H1 (cell line): ENCODE measurements at regions not wholly inside any gene's neighbourhood (a gene's known extent, or its start where the extent isn't known, plus 50 kb on each side); places are given as distances from the start of the nearest gene placed in this dataset.

ENCODE experiments used
- CTCF ChIA-PET: fragments of 300-600 bp; sonication (Branson Sonifier 250); formaldehyde crosslinking; loops from one replicate; lab custom pipeline; 2021; ENCODE audit not compliant: partially characterized antibody; lab: Charles Lee
- POLR2A ChIA-PET: fragments of 300-600 bp; sonication (Branson Sonifier 250); formaldehyde crosslinking; loops from one replicate; lab custom pipeline; 2021; ENCODE audit warnings: inconsistent platforms; ENCODE audit not compliant: partially characterized antibody; lab: Charles Lee
- DNase-seq, 2 experiments: peaks; one replicate each; pipeline versions ENCODE4 v3.0.0 to v3.0.0-alpha.2; 2010 to 2022; ENCODE audit warnings: low spot score in 2 of 2, low read depth in 1 of 2, mixed read lengths in 1 of 2
- FAIRE-seq: peaks from 2 replicates; lab custom pipeline; 2011; peaks lifted over from hg19 to GRCh38; lab: Jason Lieb, UNC
- H2AFZ ChIP-seq: 2 replicates; pipeline ENCODE4 v1.8.1; 2012; ENCODE audit warnings: low read length, inconsistent platforms
- H2AK5ac ChIP-seq: 2 replicates; pipeline ENCODE4 v1.6.1; 2013; ENCODE audit warnings: low read depth, low read length
- H2BK120ac ChIP-seq: replicated peaks from 2 replicates; pipeline ENCODE3; 2013; ENCODE audit warnings: low read depth, low read length, inconsistent platforms
- H2BK12ac ChIP-seq: 2 replicates; pipeline ENCODE4 v1.6.1; 2013; ENCODE audit warnings: low read depth, low read length
- H2BK15ac ChIP-seq: 2 replicates; pipeline ENCODE4 v1.6.1; 2013; ENCODE audit warnings: low read length
- H2BK20ac ChIP-seq: 2 replicates; pipeline ENCODE4 v1.6.1; 2013; ENCODE audit warnings: low read length
- H2BK5ac ChIP-seq: 2 replicates; pipeline ENCODE4 v1.6.1; 2013; ENCODE audit warnings: low read depth, low read length
- H3K14ac ChIP-seq: 2 replicates; pipeline ENCODE4 v1.6.1; 2013; ENCODE audit warnings: inconsistent platforms; ENCODE audit not compliant: insufficient read length
- H3K18ac ChIP-seq: 2 replicates; pipeline ENCODE4 v1.6.1; 2013; ENCODE audit warnings: low read length; ENCODE audit errors: extremely low read depth
- H3K23ac ChIP-seq: 2 replicates; pipeline ENCODE4 v1.6.1; 2013; ENCODE audit warnings: inconsistent platforms; ENCODE audit not compliant: insufficient read length
- H3K23me2 ChIP-seq: 2 replicates; pipeline ENCODE4 v1.6.1; 2013; ENCODE audit warnings: low read depth, low read length
- H3K27ac ChIP-seq: 2 replicates; pipeline ENCODE4 v1.6.1; 2011; ENCODE audit warnings: low read depth, low read length, inconsistent platforms
- H3K27me3 ChIP-seq, 4 experiments: replicated peaks in 1 of 4; 1 replicate in 1 of 4; 2 replicates in 3 of 4; pipeline versions ENCODE4 v1.6.1 to v1.8.1; 2011 to 2013; ENCODE audit warnings: low read length in 3 of 4, mild to moderate bottlenecking in 3 of 4, inconsistent platforms in 2 of 4, mixed read lengths in 2 of 4, moderate library complexity in 1 of 4; ENCODE audit not compliant: control insufficient read depth in 3 of 4, insufficient read depth in 3 of 4; ENCODE audit errors: extremely low read depth in 1 of 4
- H3K36me3 ChIP-seq, 4 experiments: 2 replicates each; pipeline versions ENCODE4 v1.6.1 to v1.8.1; 2011 to 2013; ENCODE audit warnings: mild to moderate bottlenecking in 4 of 4, low read length in 3 of 4, moderate library complexity in 2 of 4, control low read depth in 1 of 4, inconsistent platforms in 1 of 4; ENCODE audit not compliant: insufficient read depth in 4 of 4, control insufficient read depth in 2 of 4
- H3K4ac ChIP-seq: replicated peaks from 2 replicates; pipeline ENCODE3; 2013; ENCODE audit warnings: low read length, low read depth, mixed read lengths, inconsistent platforms; ENCODE audit not compliant: insufficient read length
- H3K4me1 ChIP-seq, 4 experiments: replicated peaks in 1 of 4; 1 replicate in 1 of 4; 2 replicates in 3 of 4; pipeline versions ENCODE4 v1.6.1 to v1.8.1; 2011 to 2013; ENCODE audit warnings: low read length in 3 of 4, inconsistent platforms in 2 of 4, mixed read lengths in 1 of 4; ENCODE audit not compliant: insufficient read depth in 4 of 4, control insufficient read depth in 3 of 4
- H3K4me2 ChIP-seq, 2 experiments: 2 replicates each; pipeline versions ENCODE4 v1.6.1 to v1.8.1; 2011 to 2013; ENCODE audit warnings: low read depth in 2 of 2, low read length in 2 of 2, control low read depth in 1 of 2, inconsistent platforms in 1 of 2, mild to moderate bottlenecking in 1 of 2; ENCODE audit not compliant: insufficient read depth in 1 of 2
- H3K4me3 ChIP-seq, 4 experiments: fragments of 200-600, 300-600 bp in 1 of 4; sonication (generic), shearing (Covaris generic), sonication (Bioruptor Twin) in 1 of 4; 2 replicates each; pipeline versions ENCODE4 v1.5.1 to v1.8.1; 2011 to 2016; ENCODE audit warnings: low read length in 4 of 4, low read depth in 3 of 4, control low read depth in 2 of 4, inconsistent platforms in 2 of 4, mild to moderate bottlenecking in 2 of 4, mixed read lengths in 1 of 4, moderate library complexity in 1 of 4; ENCODE audit not compliant: insufficient read depth in 2 of 4; ENCODE audit errors: extremely low read depth in 1 of 4
- H3K56ac ChIP-seq: replicated peaks from 2 replicates; pipeline ENCODE3; 2013; ENCODE audit warnings: low read depth, mild to moderate bottlenecking, mixed read lengths, low read length, inconsistent platforms; ENCODE audit not compliant: insufficient read length
- H3K79me1 ChIP-seq: 2 replicates; pipeline ENCODE4 v1.6.1; 2013; ENCODE audit warnings: low read depth, low read length, control low read depth
- H3K79me2 ChIP-seq, 2 experiments: 2 replicates each; pipeline versions ENCODE4 v1.6.1 to v1.8.1; 2012 to 2013; ENCODE audit warnings: low read length in 2 of 2, mild to moderate bottlenecking in 2 of 2, inconsistent platforms in 1 of 2; ENCODE audit not compliant: insufficient read depth in 2 of 2, control insufficient read depth in 1 of 2
- H3K9ac ChIP-seq, 4 experiments: replicated peaks in 1 of 4; 1 replicate in 1 of 4; 2 replicates in 3 of 4; pipeline versions ENCODE4 v1.6.1 to v1.8.1; 2011 to 2013; ENCODE audit warnings: low read depth in 3 of 4, low read length in 3 of 4, control low read depth in 2 of 4, mild to moderate bottlenecking in 2 of 4, moderate library complexity in 2 of 4, inconsistent platforms in 1 of 4; ENCODE audit errors: extremely low read depth in 1 of 4
- H3K9me3 ChIP-seq, 2 experiments: 2 replicates each; pipeline versions ENCODE4 v1.6.1 to v1.8.1; 2012 to 2013; ENCODE audit warnings: mild to moderate bottlenecking in 2 of 2, moderate library complexity in 2 of 2, control low read depth in 1 of 2, inconsistent platforms in 1 of 2, low read depth in 1 of 2, low read length in 1 of 2, mixed read lengths in 1 of 2; ENCODE audit not compliant: insufficient read depth in 2 of 2
- H4K20me1 ChIP-seq, 2 experiments: replicated peaks in 1 of 2; 2 replicates each; pipeline versions ENCODE3 to v1.8.1; 2011 to 2013; ENCODE audit warnings: inconsistent platforms in 2 of 2, low read length in 2 of 2, mild to moderate bottlenecking in 1 of 2; ENCODE audit not compliant: insufficient read depth in 2 of 2, control insufficient read depth in 1 of 2
- H4K5ac ChIP-seq: 2 replicates; pipeline ENCODE4 v1.6.1; 2013; ENCODE audit warnings: low read length, low read depth, mixed read lengths, inconsistent platforms; ENCODE audit not compliant: insufficient read length
- H4K8ac ChIP-seq: 2 replicates; pipeline ENCODE4 v1.8.0; 2013; ENCODE audit warnings: mild to moderate bottlenecking, moderate library complexity, low read length, inconsistent platforms; ENCODE audit not compliant: insufficient read depth; ENCODE audit errors: extremely low read depth
- H4K91ac ChIP-seq: replicated peaks from 2 replicates; pipeline ENCODE3; 2013; ENCODE audit warnings: low read length, mixed read lengths, inconsistent platforms; ENCODE audit not compliant: insufficient read length
- BCL11A ChIP-seq, 2 experiments: IDR thresholded peaks; one replicate each; pipeline ENCODE4 v1.6.1; 2011; ENCODE audit warnings: low read depth in 2 of 2, low read length in 2 of 2, mild to moderate bottlenecking in 2 of 2
- HDAC6 ChIP-seq: IDR thresholded peaks from one replicate; pipeline ENCODE4 v1.7.1; 2012; ENCODE audit warnings: low read depth, mild to moderate bottlenecking, inconsistent platforms, low read length, moderate library complexity
- MAFK ChIP-seq: IDR thresholded peaks from 2 replicates; pipeline ENCODE4 v1.6.1; 2012; ENCODE audit warnings: low read depth, mild to moderate bottlenecking, improper control_type of control experiment, low read length
- WGBS, 2 experiments: shearing (Covaris generic) in 1 of 2; methylation state at CpG; one replicate each; pipeline versions ENCODE4 v1.1.6 to v1.1.7; 2013 to 2015; ENCODE audit warnings: low lambda C conversion rate in 2 of 2, mixed read lengths in 2 of 2, inconsistent platforms in 1 of 2, low coverage in 1 of 2, missing lambda C conversion rate in 1 of 2; ENCODE audit not compliant: insufficient replicate concordance in 2 of 2, insufficient coverage in 1 of 2, insufficient read length in 1 of 2; ENCODE audit errors: extremely low coverage in 1 of 2, missing lambda C conversion rate in 1 of 2; 5-methylcytosine and 5-hydroxymethylcytosine counted together

- no peak overlapping the region for H3K4ac ChIP-seq
- no peak overlapping the region for H3K23ac ChIP-seq
- no peak overlapping the region for H2BK15ac ChIP-seq
- H4K20me1 ChIP-seq, result no peaks in the 10 kb centered on the region
- H3K23me2 ChIP-seq, result no peaks in the 10 kb centered on the region
- H3K79me2 ChIP-seq, result no peaks in the 10 kb centered on the region
- H3K14ac ChIP-seq, result no peak overlapping the region
- no peaks in the 10 kb centered on the region; a peak in 1 of 7 replicates for H3K27me3 ChIP-seq
- H3K18ac ChIP-seq, result no peak overlapping the region
- DNase-seq (no peak), FAIRE-seq (no peak)
- H4K5ac ChIP-seq, result no peak overlapping the region
- no peak overlapping the region for H3K4me3 ChIP-seq
- H3K79me1 ChIP-seq, result no peaks in the 10 kb centered on the region
- no peak overlapping the region; the same call in 1 of the 2 replicates for H2BK12ac ChIP-seq
- ChIA-PET POLR2A (interaction anchor here (0.8 kb wide), 1 partner anchor 11 kb away, joined by 3 read pairs; no protein-coding TSS in a partner anchor), CTCF (interaction anchor here (1.0 to 1.1 kb wide), 2 partner anchors 12 to 23 kb away, joined by 3 read pairs; no protein-coding TSS in a partner anchor)
- no peak overlapping the region for H2BK5ac ChIP-seq
- H3K4me1 ChIP-seq, result peaks cover 2 to 5% (median 4%) of the 10 kb centered on the region in 4 experiments; a peak in 4 of 7 replicates
- no peak overlapping the region for H3K4me2 ChIP-seq
- H2AFZ ChIP-seq, result no peak overlapping the region
- no peak for TF ChIP-seq BCL11A (IDR thresholded peaks at IDR 0.05; ENCODE audit: low read depth in 2 of 2, low read length in 2 of 2)
- no peak for TF ChIP-seq HDAC6
- TF ChIP-seq MAFK, result no peak
- no peak overlapping the region for H2BK120ac ChIP-seq
- no peaks in the 10 kb centered on the region for H3K9me3 ChIP-seq
- H4K8ac ChIP-seq, result no peak overlapping the region
- H3K27ac ChIP-seq, result no peak overlapping the region
- no peak overlapping the region for H4K91ac ChIP-seq
- WGBS, 2 experiments, result 91% methylated on average over 9 of the region's 9 CpGs; no CpG with 5 or more reads in 1 of the 2 experiments
- H2AK5ac ChIP-seq, result no peak overlapping the region
- no peak overlapping the region for H2BK20ac ChIP-seq
- H3K36me3 ChIP-seq, result no peaks in the 10 kb centered on the region
- H3K9ac ChIP-seq, result no peak overlapping the region
- no peak overlapping the region for H3K56ac ChIP-seq
Measured at GRCh38 chr2:128512379-128513115, 193.9 kb upstream of the HS6ST1 start.
